ENCODE measurements at regions not wholly inside any gene's neighbourhood (a gene's known extent, or its start where the extent isn't known, plus 50 kb on each side); places are given as distances from the start of the nearest gene placed in this dataset.

DNA sequence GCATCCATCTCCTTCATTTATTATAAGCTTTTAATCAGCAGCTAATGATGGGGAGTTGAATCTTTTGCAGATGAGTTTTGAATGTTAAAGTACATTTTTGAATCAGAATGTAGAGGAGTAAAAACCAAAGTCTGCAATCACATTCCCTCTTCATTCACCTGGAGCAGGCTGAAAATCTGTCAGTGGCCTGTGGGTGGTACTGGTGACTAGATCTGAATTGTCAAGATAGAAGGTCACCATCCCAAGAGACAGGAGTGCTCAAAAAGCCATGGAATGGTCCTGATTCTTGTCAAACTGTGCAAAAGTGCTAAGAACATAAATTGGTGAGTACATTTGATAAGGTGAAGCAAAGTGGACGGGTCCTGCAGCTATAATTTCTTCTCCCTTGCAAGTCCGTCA is 881.3 kb upstream of the NR2F2 start:
- no peak for DNase-seq (ENCODE audit: low spot score)

DNA sequence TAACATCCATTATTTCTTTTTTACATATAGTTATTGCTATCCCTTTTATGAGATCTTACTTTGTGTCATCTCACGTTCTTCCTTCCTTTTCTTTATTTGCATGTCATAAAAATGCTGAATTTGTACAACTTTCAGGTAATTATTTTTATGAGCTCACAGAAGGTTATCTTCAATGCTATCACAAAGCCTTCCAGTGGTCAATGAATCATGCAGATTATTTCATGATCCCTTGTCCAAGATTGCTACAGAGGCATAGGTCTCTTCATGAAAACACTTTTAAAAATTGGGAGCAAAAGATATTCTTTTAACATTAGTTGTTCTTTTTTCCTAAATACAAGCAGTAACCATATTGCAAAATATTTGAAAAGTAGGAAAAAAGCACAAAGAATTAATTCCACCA is 880.1 kb upstream of the NR2F2 start:
- DNase-seq (ENCODE audit: low spot score), result no peak

DNA sequence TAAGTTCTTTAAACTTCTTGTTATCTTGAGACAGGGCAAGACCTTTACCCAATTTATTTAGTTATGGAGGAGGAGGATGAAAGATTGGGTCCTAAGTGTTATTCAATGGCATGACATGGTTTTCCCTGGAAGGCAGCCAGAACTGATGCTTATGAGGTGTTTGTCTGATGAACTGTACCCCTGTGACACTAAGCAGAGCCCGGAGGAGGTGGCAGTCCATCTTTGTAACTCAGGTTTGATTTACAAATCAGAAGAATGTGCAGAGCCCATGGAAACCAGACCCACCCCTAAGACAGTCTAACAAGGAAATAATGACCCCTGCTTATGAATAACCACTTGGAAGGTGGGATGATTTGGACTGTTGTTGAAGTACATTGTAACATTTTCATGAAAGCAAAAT is 878.6 kb upstream of the NR2F2 start:
- DNase-seq (ENCODE audit: low spot score), result no peak

DNA sequence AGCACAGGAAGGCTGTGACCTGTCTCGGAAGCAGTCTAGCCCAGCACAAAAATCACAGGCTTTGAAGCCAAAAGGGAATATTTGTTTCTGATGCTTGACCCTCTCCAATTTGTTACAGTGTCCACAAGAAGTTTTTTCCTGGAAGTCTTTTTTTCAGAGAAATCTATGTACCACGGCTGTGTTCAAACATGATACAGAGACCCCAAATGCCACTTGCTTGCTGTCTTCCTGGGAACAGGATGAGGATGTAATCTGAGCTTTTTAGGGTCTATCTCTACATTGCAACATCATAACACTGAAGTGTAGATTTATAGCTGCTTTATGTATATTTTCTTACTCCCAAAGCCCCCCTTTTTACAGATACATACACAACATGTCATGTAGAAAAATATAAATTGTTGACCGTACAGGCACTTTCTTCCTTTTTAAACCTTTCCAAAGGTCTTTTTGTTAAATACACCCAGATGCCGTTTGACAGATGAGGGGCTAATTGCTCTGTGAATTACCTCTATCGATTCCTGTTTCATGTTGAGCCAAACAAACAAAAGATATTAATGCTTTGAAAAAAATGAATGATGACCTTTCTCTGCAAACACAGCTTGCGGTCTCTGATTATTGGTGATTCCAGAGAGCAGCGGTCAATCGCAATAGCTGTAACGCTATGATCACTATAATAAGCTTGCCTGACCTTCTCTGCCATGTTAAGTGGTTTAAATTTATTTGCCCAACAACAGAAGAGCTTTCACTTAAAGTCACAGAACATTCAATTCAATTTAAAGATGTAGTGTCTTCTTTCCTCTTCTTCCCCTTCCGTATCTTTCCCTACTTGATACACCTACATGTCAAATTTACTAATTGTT is 875.9 kb upstream of the NR2F2 start:
- DNase-seq (ENCODE audit: low spot score), result no peak

DNA sequence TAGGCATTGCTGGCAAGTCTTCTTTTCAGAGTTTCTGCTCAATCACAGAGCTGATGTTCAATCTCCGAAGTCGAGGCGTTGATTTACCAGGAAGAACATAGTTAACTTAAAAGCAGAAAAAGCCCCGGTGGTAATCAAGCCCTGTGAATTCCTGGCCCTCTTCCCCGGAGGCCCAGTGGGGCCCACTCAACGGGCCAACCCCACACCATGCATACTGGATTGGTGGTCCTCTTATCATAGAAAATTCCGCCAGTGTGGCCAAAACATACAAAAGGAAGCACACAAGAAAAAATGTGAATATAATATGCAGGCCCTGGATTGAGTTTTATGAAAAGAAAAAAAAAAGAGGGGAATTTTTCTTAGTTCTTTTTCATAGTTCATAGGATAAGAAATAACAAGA is 873.0 kb upstream of the NR2F2 start:
- DNase-seq (ENCODE audit: low spot score), result no peak

DNA sequence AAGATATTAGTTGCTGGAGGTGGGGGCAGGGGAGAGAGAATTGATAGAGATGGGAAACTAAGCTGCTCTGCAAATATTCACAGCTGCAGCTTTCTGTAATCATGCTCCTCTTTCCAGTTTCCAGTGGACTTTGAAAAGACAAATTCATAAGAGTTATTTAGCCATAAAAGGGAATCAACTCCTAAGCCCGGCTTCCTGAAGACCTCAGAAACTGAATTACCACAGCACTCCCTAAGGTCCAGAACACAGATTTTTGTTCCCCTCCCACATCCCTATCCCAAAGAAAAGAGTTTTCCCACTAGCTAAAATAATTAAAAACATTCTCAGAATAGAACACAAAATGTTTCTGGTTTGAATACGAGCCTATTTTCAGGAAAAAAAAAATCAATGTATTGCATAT is 871.8 kb upstream of the NR2F2 start:
- no peak for DNase-seq (ENCODE audit: low spot score)

DNA sequence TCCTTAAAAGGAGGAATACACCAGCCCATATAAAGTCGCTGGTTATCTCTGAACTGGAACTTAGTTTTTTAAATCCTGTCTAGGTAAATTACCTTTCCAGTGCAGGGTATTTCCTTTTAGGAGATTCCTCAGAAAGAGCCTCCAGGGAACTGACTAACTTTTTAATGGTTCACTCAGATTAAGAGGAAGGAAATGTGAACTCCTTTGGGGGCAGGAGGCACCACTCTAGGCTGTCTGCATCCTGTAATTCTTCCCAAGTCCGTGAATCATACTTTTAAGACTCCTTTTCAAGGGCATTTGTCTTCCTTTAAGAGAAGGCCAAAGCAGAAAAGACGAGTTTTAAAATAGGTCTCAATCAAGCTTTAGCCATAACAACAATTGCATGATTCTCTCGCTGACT is 871.2 kb upstream of the NR2F2 start:
- DNase-seq (ENCODE audit: low spot score), result no peak

DNA sequence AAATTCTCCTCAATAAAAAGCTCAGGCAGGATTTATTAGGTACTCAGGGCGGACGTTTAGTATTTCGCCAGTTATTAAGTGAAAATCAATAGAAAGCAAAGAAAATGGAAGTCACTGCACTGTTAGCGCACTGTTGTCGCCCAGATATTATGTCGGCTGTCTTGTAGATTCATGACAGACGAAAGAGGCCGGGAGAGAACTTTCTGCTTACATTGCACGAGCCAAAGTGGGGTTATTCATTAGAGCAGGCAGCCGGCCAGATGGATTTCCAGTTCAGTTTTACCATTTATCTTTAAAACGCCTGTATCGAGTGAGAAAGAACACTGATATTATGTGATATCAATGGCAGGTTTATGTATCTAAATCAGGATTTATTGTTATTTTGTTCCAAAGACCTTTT is 866.0 kb upstream of the NR2F2 start:
- DNase-seq (ENCODE audit: low spot score), result no peak

DNA sequence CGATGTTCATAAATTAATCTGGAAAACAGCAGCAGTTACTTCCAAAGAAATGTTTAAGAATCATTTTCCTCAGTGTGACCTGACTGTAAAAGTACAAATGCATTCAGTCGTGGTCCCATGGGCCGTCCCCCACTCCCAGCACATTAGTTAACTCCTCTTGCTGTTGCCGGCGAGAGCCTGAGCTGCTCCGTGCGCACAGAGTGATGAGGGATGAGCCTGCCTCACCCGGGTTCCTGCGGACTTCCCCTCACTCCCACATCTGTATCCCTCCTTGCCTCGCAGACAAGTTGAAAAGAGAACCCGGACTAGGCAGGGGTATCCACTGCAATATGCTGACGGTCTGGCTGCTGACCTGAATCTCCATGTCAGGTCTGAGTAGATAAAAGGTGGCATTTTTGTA is 861.7 kb upstream of the NR2F2 start:
- no peak for DNase-seq (ENCODE audit: low spot score)

DNA sequence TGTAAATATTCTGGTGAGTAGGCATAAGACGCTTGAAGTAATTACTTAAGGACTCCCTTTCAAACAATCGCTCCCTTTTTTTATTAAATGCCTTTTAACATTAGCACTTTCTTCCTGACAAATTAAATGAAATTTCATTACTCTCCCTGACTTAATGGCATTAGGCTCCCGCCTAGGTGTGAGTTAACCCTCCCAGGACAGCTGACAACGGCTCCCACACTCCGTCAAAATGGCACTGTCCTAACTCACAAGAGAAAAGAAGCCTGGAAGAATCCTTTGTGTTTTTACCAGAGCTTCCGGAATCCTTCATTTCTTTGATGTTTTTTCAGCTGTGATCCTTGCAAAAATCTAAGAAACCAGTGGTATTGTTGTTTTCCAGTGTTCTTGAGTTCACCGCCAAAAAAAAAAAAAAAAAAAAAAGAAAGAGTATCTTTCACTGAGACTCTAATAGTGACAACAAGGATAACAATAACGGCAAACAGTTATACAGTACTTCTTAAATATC is 861.0 kb upstream of the NR2F2 start:
- DNase-seq (ENCODE audit: low spot score), result no peak

DNA sequence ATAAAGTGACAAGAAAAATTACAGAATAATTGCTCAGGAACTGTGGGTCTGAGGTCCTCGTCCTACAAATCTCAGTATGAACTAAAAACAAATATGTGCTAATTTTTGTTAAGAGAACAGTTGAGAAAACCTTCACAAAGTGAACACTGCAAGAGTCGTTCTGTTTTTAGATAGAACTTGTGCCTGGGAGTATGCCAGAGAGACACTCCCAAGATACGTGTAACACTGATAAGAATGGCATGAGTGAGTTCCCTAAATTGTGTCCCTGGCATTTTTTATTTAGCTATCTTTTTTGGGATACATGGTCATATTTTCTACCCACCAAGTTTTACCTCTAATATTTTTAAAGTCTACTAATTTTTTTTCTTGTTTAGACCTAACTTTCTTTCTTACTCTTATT is 860.0 kb upstream of the NR2F2 start:
- DNase-seq (ENCODE audit: low spot score), result no peak

DNA sequence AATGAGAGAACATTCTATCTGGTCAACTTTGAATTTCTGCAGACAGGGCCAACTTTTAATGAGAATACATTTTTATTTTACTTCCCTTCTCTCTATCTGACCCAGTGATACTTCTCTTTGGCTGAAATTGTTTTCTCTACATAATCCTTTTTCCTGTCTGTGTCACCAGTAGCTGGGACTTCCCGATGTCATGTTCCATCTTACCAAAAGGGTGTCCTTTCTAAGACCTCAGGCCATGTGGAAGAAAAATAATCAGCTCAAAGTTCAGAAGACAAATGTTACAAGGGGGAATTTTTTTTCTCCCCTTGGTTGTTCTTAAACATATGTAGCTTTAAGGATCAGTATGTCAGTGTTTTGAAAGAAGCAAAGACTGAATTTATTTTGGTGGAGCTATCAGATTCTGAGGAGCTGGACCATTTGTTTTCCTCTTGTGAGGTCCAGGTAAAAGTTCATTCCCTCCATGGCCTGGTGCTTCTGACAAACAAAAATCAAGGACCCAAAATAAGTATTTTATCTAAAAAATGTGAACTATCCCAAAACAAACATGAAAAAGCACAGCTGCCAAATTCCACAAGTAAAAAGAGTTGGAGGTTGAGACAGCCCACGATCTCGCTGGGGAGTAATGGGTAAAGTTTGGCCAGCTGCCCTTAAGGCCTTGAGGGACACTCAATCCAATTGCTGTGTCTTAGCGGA is 859.4 kb upstream of the NR2F2 start:
- no peak for DNase-seq (ENCODE audit: low spot score)

DNA sequence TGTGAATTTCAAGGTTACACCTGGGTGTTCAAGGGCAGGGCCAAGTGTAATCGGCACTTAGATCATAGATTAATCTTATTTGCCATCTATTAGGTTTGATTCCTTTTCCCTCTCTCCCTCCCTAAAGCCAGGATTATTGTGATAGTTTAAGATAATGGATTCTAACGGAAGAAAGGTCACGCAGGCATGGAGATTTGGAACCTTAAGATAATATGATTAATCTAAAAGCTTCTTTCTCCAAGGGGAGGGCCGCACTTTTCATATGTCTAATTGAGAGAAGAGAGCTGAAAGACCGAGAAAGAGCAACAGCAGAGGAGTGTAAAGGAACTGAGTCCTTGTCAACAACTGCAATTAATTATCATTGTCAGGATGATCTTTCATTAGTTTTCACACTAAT is 858.8 kb upstream of the NR2F2 start:
- DNase-seq (ENCODE audit: low spot score), result no peak

DNA sequence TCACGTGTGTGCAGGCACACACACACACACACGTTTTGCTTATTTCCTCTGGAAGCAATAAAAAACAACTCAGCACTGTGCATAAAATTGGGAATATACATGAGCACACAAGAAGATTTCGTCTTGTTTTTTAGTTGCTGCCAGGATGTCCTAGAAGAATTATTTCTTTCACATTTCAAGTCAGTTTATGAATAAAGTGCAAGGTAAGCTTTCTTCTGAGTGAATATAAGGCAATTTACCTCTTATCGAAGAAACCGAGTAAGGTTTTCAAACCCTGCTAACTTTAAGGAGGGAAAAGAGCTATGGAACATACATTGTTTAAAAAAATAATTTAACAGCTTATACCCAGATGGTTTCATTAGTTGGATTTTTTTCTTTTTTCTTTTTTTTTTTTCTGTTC is 855.4 kb upstream of the NR2F2 start:
- no peak for DNase-seq (ENCODE audit: low spot score)

DNA sequence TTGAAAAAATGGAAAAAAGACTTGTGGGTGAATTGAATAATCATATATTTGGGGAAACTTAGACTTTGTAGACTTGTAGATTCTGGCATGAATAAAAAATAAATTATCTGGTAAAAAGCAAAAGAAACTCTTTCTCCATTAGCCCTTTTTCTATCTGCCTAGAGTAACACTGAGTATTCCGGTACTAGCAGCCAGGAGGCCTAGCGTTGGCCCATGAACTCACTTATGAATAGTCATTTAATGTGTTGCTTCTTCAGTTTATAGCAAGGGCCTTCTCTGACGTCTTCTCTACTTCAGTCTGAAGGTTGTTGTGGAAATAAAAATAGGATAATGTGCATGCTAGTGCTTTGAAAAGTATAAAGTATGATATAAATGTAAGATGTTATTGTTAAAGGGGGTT is 851.2 kb upstream of the NR2F2 start:
- no peak for DNase-seq (ENCODE audit: low spot score)

DNA sequence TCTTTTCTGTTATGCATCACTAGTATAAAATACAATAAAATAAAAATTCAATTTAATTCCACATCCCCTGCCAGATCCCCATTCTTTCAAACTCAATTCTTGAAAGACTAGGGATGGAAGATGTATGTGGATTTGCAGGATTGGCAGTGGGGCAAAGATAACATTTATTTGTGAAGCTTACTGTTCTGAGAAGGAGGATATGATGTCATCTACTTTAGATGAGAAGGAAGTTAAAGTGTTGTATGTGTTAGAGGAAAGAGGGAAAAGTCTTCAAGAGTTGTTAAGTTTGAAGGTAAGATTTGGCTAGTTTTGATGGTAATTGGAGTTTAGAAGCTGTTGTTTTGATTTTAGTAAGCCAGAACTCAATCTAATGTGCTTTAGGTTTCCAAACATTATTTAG is 845.1 kb upstream of the NR2F2 start:
- no peak for DNase-seq (ENCODE audit: low spot score)

DNA sequence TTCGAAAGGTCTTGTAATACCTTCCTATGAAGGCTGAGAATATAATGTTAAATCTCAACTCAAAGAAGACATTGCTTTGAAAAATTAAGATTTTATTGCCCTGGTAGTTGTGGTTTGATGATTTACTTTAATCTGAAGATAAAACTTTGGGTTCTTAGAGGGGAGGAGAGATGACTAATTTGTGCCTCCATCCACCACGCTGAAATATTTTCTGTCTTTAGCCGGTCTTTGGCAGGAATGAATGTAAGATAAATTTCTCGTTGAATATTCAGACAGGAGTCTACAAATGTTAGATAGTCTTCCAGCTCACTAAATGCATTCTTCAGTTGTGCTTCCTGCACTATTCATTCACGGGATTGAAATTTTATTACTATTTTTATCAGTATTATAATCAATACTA is 844.3 kb upstream of the NR2F2 start:
- no peak for DNase-seq (ENCODE audit: low spot score)

DNA sequence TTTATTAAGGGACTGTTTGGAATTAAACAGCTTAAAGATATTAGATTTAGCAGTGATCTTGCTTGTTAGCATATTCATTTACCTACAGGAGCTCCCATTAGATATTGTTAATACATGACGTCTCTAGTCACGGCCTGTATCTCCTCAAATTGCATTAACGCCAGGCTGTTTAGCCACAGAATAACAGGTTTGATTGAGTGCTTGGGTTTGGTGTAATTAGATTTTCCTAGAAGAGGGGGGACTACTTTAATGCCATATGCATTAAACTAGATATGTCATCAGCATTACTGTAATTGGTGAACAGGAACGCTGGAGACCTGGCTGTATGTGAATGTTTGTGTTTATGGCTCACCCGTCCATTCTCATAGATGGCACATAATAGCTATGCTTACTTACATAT is 841.4 kb upstream of the NR2F2 start:
- DNase-seq (ENCODE audit: low spot score), result no peak

DNA sequence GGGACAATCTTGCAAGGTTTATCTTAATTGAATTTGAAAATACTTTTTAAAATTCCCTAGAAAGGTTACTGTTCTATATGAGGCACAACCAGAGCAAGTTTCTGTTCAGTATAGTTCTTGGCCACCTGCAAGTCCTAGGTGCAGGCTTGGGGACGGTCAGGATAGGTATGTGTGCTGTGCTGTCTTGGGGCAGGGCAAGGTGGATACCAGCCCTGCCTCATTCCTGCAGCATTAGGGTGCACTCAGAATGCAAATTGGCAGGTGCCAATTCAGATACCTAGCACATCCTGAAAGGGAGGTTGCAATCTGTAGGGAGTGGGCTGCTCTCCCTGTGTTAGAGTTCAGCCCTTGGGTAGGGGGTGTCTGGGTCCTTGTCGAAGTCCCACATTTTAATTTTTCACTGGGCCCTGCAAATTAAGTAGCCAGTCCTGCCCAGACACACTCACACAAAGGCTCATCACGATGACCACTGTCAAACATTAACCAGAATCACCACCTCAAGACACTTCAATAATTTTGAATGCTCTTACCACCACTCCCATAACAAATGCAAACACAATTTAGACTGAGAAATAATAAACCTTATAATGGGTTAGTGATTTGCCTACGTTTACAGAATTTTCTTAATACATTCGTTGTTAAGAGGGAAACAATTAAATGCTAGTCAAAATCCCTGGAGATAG is 838.0 kb upstream of the NR2F2 start:
- DNase-seq (ENCODE audit: low spot score), result no peak

DNA sequence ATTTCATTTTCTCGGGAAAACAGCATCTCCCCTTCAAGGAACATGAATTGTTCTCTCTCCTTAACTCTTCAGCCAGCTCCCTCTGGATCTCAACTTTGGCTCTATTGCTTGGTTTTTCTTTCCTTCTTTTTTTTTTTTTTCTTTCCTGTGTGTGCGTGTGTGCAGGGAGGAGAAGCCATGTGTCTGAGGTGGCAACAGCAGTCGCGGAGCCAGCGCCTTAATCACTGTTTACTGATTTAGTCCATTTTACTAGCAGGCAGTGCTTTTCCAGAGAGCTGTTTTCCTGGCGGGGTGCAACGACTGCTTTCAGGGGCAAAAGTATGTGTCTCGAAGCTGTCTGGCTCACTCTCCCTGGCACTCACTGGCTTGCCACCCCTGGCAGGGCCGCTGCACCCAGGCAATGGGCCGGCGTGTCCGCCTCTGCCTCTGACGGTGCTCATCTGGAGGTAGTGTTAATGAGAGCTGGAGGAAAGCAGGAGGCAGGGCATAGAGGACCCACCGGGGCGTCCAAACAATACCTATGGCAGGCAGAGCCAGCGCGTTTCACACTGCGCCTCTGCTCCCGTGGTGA is 835.4 kb upstream of the NR2F2 start:
- no peak for DNase-seq (ENCODE audit: low spot score)

DNA sequence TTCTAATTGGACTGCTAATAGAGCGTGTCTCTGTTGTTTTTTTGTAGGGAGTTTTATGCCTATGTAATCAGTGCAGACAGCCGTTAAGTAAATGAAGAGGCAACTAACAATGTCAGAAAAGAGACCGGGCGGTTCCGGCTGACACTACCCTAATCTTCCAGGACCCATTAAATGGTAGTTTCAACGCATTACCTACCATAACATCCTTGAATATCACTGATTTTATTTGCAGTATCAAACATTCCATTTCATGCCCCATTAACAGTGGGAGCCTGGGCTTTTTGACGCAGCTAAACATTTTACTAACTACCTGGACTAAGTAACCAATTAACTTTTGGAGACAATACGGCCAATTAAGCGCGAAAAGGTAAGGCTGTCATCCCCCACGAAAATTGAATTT is 832.9 kb upstream of the NR2F2 start:
- DNase-seq (ENCODE audit: low spot score), result no peak

DNA sequence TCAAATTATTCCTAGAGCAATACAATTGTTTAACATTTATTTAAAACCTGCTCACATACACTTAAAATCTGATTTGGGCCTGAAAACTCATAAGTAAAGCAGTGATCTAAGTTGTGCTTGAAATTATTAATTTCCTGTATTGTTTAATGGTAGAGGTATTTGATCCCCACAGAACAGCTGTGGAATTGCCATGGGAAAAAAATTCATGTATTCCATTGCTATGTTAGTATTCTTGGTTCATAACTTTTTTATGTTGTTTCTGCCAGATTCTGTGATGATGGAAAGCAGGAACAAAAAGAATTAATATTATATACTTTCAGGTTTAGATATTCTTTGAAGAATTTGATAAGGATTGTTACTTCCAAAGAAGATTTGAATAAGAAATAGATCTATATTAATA is 831.5 kb upstream of the NR2F2 start:
- no peak for DNase-seq (ENCODE audit: low spot score)

DNA sequence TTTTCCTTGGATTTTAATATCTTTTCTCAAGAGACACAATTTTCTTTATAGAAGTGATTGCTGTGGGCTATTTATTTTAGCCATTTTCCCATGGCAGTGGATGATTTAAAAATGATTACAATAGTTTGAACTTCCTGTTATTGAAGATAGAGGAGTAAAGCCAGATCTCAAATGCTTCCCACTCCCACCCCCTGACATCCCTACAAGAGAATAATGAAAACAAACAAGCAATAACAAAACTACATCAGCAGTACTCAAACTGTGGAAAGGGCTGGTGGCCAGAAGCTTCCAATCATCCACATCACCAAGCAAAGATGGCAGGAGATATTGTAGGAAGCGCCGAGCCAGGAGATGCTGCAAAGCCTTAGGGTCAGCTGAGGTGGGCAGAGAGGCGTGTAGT is 831.1 kb upstream of the NR2F2 start:
- DNase-seq (ENCODE audit: low spot score), result no peak
